ENCODE measurements at regions not wholly inside any gene's neighbourhood (a gene's known extent, or its start where the extent isn't known, plus 50 kb on each side); places are given as distances from the start of the nearest gene placed in this dataset.
"Not testable (repeated sequence)": the region's sequence is repeated elsewhere in the genome, so short reads cannot be mapped to it uniquely, and the experiment has no call there.

- no peak for DNase-seq
Observed at GRCh38 chr1:19591482-19592091, 52.5 kb upstream of the NBL1 start.

- DNase-seq: no peak
Observed at GRCh38 chr1:19585507-19585906, 58.6 kb upstream of the NBL1 start.

- peak; percentile 75 for DNase-seq
Observed at GRCh38 chr1:19582318-19582717, 61.8 kb upstream of the NBL1 start.

GRCh38 chr1:19581381-19581780 is 62.7 kb upstream of the NBL1 start:
- DNase-seq: no peak

GRCh38 chr1:19577561-19577960 is 66.5 kb upstream of the NBL1 start:
- DNase-seq: no peak

GRCh38 chr1:19577036-19577435 is 67.1 kb upstream of the NBL1 start:
- DNase-seq: no peak

GRCh38 chr1:19569786-19570185 is 74.3 kb upstream of the NBL1 start:
- DNase-seq: no peak

DNA sequence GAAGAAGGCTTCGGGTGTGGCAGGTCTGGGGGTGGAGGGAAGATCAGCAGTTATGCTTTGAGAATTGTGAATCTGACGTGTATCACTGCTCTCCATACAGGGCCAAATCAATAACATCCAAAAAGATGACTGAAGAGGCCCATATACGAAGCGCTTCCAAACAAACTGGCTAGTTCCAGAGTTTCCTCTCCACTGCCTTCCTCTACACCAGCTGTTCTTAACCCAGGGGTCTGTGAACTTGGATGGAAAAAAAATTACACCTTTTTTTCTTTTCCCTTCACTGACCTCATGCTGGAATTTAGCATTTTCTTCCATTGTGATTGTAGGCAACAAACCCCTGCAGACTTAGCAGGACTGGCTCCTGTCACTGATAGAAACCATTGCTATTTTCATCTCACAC is 77.1 kb upstream of the NBL1 start:
- no peak for DNase-seq

GRCh38 chr1:19564366-19564765 is 79.0 kb upstream of the CAPZB start:
- no peak for DNase-seq

DNA sequence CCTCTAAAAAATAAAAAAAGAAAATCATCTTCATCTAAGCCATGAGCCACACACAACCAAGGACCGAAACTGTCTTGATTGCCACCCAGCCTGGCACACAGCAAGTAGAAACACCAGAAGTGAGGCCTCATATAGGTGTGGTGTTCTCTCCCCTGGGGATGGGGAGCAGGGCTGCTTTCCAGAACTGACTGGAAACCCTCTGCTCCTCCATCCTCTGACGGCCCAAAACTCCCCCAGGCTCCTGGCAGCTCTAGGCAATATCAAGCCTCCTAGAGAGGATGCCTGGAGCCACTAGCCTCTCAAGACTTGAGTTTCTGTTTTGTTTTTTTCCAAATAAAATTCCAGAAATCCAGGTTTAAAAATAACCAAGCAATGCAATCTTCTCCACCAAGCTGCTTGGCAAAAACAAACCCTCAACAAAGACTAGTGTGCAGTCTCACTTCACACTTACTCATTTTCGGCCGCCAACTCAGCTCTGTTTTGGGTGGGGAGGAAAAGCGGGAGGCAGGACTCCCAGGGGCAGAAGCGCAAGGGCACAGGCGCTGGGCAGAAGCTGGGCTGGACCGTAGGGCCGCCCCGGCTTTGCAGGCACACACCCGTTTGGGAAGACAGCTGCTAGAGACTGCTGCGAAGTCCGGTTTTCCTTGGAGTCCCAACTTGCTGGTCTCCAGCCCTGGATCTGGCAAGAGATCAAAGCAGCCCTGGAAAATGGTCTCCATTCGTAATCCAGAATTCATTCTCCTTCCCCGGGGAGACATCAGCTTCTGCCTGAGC is 78.2 kb upstream of the CAPZB start:
- peak; percentile 30 for DNase-seq

DNA sequence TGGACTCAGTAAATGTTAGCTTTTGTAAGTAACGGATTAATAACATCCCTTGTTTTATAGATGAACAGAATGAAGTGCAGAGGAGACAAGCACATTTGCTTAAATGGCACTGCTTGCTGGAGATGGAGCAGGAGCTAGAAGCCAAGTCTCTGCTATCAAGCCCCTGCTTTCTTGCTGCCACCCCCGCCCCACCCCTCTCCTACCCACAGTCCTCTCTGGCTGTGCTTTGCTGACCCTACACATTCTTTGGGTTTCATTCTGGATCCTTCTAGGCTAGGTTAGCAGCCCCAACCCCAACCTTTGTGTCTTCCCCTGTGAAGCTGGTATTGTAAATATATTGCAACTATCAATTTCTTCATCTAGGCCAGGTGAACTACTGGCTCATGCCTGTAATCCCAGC is 77.5 kb upstream of the CAPZB start:
- DNase-seq: no peak

DNA sequence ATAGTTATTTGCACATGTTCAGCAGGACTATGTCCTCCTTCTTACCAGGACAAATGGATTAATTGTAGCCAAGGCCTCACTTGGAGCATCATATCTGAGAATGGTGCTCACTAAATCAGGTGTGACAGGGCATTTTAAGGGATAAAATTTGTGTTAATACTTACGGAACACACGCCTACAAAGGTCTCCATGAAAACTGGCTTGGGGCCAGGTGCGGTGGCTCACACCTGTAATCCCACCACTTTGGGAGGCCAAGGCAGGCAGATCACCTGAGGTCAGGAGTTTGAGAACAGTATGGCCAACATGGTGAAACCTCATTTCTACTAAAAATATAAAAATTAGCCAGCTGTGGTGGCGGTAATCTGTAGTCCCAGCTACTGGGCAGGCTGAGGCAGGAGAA is 75.1 kb upstream of the CAPZB start:
- DNase-seq: no peak

GRCh38 chr1:19559641-19560040 is 74.3 kb upstream of the CAPZB start:
- DNase-seq: peak; percentile 9

DNA sequence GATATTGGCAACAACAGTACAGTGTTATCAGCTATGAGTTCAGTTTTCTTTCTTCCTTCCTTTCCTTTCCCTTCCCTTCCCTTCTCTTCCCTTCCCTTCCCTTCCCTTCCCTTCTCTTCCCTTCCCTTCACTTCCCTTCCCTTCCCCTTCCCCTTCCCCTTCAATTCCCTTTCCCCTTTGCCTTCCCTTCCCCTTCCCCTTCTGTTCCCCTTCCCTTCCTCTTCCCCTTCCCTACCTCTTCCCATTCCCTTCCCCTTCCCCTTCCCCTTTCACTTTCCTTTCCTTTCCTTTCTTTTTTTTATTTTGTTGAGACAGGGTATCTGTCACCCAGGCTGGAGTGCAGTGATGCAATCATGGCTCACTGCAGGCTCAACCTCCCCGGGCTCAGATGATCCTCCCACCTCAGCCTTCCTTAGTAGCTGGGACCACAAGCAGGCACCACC is 72.3 kb upstream of the CAPZB start:
- DNase-seq: no peak

DNA sequence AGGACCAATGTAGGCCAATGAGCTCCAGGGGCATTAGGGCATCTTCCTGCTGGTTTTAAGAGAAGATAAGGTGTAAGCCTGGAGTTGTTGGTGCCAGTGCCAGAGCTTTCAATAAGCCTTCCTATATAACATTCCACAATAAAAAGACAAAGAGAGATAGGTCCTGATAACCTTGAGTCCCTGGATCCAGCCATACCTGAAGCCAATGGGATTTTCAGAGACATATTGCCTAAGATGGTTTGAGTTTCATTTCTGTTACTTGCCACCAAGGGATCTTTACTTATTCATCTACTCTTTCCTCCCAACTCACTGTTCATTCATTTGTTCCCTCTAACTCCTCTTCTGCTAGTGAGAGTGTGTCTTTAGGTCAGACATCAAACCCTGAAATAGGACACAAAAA is 68.8 kb upstream of the CAPZB start:
- no peak for DNase-seq

DNA sequence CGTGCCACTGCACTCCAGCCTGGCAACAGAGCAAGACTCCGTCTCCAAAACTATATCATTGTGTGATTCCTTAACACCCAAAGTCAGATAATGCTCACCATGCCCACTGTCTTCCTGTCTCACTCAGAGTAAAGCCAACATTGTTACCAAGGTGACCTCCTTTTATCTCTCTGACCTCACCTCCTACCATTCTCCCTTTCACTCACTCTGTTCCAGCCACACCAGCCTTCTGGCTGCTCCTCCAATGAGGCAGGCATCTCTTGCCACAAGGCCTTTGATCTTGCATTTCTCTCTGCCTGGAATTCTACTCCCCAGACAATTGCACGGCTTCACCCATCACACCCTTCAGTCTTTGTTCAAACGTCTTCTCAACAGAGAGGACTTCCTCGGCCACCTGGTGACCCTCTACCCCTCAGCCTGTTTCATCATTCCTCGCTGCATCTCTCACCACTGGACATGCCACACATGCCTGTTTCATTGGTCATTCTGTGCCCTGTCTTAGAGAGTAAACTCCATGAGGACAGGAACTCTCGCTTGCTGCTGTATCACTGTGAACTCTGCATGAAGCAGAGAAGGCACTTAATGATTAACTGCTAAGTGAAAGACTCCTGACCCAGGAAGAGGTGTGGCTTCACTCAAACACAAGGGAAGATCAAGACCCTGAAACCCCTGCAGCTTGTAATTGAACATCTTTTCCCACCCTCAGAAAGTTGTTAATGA is 67.1 kb upstream of the CAPZB start:
- no peak for DNase-seq

DNA sequence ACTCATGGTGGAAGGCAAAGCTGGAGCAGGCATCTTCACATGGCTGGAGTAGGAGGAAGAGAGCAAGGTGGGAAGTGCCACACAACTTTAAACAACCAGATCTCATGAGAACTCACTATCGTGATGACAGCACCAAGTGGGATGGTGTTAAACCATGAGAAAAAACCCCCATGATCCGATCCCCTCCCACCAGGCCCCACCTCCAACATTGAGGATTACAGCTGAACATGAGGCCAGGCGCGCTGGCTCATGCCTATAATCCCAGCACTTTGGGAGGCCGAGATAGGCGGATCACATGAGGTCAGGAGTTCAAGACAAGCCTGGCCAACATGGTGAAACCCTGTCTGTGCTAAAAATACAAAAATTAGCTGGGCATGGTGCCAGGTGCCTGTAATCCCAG is 66.5 kb upstream of the CAPZB start:
- not testable (repeated sequence) for DNase-seq

DNA sequence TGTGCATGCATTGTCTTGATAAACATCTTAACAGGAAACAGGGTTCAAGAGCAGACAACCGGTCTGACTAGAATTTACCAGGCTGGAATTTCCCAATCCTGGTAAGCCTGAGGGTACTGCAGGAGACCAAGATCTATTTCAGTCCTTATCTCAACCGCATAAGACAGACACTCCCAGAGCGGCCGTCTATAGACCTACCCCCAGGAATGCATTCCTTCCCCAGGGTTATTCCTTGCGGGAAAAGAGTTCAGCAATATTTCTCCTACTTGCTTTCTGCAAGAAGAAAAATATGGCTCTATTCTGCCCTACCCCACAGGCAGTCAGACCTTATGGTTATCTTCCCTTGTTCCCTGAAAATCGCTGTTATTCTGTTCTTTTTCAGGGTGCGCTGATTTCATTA is 65.1 kb upstream of the CAPZB start:
- not testable (repeated sequence) for DNase-seq

DNA sequence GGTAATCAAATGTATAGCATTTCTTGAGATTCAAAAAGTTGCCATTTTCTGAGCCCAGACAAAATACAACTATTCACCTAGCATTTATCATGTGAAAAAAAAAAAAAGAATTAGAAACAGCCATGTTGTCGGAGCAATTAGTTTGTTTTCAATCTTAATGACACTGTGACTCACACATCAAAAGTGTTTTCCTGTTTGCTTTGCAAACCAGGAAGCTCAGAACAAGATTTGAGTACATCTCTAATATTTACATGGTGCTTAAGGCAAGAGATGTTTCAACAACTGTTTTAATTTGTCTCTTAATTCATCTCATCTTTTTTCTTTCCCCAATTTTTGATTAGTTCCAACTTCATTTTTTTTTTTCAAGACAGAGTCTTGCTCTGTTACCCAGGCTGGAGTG is 62.5 kb upstream of the CAPZB start:
- DNase-seq: peak; percentile 17

GRCh38 chr1:19536519-19536918 is 51.2 kb upstream of the CAPZB start:
- no peak for DNase-seq

DNA sequence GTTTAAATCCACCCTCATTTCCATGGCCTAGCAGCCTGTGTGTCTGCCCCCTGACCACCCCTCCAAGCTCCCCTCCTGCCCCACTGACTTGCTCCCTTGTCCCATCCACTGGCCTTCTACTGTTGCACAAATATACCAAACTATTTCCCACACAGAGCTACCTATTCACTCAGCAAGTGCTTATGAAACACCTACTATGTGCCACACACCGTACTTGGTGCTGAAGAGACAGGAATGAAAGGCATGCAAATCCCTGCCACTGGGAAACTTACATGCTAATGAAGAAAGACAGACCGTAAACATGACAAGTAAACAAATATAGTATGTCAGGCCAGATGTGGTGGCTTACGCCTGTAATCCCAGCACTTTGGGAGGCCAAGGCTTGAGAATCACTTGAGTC is 49.9 kb upstream of the CAPZB start:
- DNase-seq: no peak
